NCI-H1048 (cell line): ENCODE measurements at regions not wholly inside any gene's neighbourhood (a gene's known extent, or its start where the extent isn't known, plus 50 kb on each side); places are given as distances from the start of the nearest gene placed in this dataset.
"Not testable (repeated sequence)": the region's sequence is repeated elsewhere in the genome, so short reads cannot be mapped to it uniquely, and the experiment has no call there.

ENCODE experiments used
- DNase-seq: peaks from one replicate; lab custom pipeline; 2025; lab: John Stamatoyannopoulos, UW

GRCh38 chr1:105138458-105138893 is 1388.8 kb downstream of the AMY1C start:
- DNase-seq, result no peak

GRCh38 chr1:105172788-105173187 is 1423.1 kb downstream of the AMY1C start:
- DNase-seq, result no peak

DNA sequence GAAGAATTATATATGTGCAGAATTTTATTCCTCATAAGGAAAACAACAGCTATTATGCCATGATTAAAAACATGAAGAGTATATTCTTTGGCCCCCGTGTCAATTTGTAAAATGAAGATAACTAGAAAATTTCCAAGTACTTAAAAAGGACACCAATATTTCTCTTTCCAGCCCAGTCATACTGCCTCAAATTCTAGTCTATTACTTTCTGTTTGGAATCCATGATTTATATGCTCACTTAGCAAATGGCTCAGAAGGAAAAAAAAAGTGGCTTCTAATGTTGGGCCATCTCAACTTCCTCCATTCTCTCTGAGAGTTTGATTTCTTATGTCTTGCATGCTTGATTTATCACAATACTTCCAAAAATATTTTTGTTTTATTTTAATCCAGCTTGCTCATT is 1431.1 kb downstream of the AMY1C start:
- no peak for DNase-seq

DNA sequence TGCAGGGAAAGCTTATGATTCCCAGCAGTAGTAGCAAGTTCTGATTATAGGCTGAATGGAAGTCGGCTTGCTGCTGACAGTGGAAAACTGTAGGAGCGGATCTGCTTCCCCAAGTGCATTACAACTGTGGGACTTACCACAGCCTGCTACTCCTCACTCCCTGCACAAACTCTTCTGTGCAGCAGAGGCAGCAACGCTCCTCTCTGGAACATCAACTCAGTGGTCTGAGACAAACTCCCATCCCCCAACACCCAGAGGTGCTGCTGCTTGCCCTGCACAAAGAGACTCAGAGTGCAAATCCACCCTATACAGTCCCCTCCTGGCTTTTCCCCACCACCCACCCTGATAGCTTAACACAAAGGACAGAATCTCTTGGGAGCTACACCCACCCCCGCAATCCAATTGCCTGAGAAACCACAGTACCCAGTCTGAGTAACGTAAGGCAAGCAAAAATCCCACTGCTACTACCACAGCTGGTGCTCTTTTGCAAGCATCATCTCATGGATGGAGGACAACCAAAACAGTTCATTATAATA is 1455.2 kb downstream of the AMY1C start:
- DNase-seq, result no peak

DNA sequence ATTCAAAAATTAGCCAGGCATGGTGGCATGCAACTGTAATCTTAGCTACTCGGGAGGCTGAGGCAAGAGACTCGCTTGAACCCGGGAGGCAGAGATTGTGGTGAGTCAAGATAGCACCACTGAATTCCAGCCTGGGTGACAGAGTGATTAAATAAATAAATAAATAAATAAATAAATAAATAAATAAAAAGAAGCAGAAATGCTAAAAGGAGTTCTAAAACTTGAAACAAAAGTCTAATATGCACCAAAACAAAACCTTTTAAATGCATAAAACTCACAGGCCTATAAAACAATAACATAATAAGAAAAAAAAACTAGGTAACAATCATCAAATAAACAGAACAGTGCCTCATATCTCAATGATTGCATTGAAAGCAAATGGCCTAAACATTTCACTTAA is 1458.9 kb downstream of the AMY1C start:
- DNase-seq, result no peak

DNA sequence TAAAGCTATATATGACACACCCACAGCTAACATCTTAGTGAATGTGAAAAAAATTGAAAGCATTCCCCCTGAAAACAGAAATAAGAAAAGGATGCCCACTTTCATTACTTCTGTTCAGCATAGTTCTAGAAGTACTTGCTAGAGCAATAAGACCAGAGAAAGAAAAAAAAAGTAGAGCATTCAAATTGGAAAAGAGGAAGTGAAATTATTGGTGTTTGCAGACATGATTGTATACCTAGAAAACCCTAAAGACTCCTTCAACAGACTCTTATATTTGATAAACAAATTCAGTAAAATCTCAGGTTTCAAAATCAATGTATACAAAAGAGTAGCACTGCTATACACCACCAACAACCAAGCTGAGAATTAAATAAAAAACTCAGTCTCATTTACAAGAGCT is 1461.0 kb downstream of the AMY1C start:
- DNase-seq, result no peak

DNA sequence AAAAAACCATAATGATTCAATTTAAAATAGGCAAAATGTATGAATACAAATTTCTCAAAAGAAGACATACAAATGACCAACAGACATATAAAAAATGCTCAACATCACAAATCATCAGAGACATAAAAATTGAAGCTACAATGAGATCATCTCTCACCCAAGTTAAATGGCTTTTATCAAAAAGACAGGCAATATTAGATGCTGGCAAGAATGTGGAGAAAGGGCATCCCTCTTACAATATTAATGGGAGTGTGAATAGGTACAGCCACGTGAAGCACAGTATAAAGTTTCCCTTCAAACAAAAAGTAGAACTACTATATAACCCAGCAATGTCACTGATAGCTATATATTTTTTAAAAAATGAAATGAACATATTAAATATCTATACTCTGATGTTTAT is 1481.7 kb downstream of the AMY1C start:
- no peak for DNase-seq

GRCh38 chr1:105243411-105243810 is 1493.7 kb downstream of the AMY1C start:
- no peak for DNase-seq

GRCh38 chr1:105243969-105244368 is 1494.3 kb downstream of the AMY1C start:
- DNase-seq, result no peak

- DNase-seq, result no peak
Measured at GRCh38 chr1:105254906-105255305, 1505.2 kb downstream of the AMY1C start.

GRCh38 chr1:105260001-105260400 is 1510.3 kb downstream of the AMY1C start:
- no peak for DNase-seq

- DNase-seq, result no peak
Measured at GRCh38 chr1:105270966-105271365, 1521.3 kb downstream of the AMY1C start.

DNA sequence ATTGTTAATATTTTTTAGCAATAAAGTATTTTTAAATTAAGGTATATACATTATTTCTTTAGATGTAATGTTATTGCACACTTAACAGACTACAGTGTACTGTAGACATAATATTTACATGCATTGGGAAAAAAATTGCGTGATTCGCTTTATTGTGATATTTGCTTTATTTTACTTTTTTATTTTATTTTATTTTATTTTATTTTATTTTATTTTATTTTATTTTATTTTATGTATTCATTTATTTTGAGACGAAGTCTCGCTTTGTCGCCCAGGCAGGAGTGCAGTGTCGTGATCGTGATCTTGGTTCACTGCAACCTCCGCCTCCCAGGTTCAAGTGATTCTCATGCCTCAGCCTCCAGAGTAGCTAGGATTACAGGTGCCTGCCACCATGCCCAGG is 1522.7 kb downstream of the AMY1C start:
- not testable (repeated sequence) for DNase-seq

GRCh38 chr1:105294838-105295237 is 1545.1 kb downstream of the AMY1C start:
- no peak for DNase-seq

GRCh38 chr1:105310063-105310462 is 1560.4 kb downstream of the AMY1C start:
- DNase-seq, result no peak

- no peak for DNase-seq
Measured at GRCh38 chr1:105317976-105318375, 1568.3 kb downstream of the AMY1C start.

- no peak for DNase-seq
Measured at GRCh38 chr1:105326886-105327285, 1577.2 kb downstream of the AMY1C start.

DNA sequence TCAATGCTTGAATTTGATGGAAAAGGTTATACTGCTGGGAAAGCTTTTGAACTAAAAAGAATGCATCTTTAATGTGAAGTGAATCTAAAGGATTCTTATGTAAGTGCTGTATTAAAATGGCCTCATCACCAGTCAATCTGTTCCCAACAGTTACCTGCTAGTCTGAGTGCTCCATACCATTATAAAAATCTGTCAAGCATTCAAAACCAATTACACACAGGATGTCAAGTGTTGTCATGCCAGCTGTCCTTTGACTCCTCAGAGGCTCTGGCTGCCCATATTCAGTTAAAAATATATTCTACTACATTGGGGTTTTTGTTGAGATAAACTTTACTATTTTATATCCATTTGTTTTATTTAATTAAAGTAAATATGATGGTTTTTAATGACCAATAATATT is 1587.7 kb downstream of the AMY1C start:
- no peak for DNase-seq

- DNase-seq, result no peak
Measured at GRCh38 chr1:105343317-105343716, 1593.6 kb downstream of the AMY1C start.

- DNase-seq, result no peak
Measured at GRCh38 chr1:105359457-105359856, 1609.8 kb downstream of the AMY1C start.

GRCh38 chr1:105362438-105362837 is 1612.7 kb downstream of the AMY1C start:
- no peak for DNase-seq

DNA sequence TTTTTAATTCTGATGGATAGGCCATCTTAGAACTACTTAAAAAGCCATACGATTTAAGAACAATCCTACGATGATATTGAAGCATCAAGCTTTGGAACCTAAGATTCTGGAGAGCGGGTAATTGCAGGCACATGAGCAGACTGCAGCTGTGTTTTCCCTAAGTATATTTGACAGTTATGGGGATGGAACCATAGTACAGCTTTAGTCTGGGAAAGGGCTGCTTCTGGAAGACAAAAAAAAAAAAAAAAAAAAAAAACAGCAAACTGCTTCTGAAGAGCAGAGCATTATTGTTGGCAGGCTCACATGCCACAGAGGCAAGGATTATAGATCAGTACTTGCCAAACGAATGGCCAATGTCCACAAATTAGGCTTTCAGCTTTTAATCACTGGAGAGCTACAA is 1618.7 kb downstream of the AMY1C start:
- no peak for DNase-seq

GRCh38 chr1:105373681-105374080 is 1624.0 kb downstream of the AMY1C start:
- no peak for DNase-seq

GRCh38 chr1:105386489-105386888 is 1636.8 kb downstream of the AMY1C start:
- no peak for DNase-seq

DNA sequence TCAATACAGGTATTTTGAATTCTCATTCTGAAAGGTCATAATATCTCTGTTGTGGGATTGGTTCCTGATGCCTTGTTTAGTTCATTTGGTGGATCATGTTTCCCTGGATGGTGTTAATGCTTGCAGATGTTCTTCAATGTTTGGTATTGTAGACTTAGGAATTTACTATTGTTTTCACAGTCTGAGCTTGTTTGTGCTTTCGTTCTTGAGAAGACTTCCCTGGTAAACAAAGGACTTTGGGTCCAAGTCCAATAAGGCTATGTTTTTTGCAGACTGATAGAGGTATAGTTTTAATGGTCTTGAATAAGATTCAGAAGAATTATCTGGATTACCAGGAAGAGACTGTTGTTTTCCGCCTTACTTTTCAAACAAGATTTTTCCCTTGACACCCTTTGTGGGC is 1646.3 kb downstream of the AMY1C start:
- DNase-seq, result no peak
